ENCODE measurements at regions not wholly inside any gene's neighbourhood (a gene's known extent, or its start where the extent isn't known, plus 50 kb on each side); places are given as distances from the start of the nearest gene placed in this dataset.

- Histone ChIP-seq H3K4me1 (ENCODE audit: control extremely low read depth in 1 of 4, control insufficient read depth in 4 of 4, insufficient read depth in 4 of 4, low read length in 3 of 4) (no peaks in the 10 kb centered on the region), H3K9me3 (ENCODE audit: control extremely low read depth in 1 of 5, control insufficient read depth in 4 of 5, insufficient read depth in 2 of 5, low read depth in 1 of 5, low read length in 4 of 5) (no peaks in the 10 kb centered on the region), H3K27ac (ENCODE audit: insufficient read depth in 1 of 2, low read depth in 1 of 2, low read length in 2 of 2, poor library complexity in 1 of 2, severe bottlenecking in 2 of 2) (no peak overlapping the region), H3K36me3 (ENCODE audit: control insufficient read depth in 4 of 4, insufficient read depth in 4 of 4, low read length in 3 of 4) (no peaks in the 10 kb centered on the region), H3K27me3 (replicated peaks in 2 of 5; ENCODE audit: control insufficient read depth in 4 of 5, insufficient read depth in 5 of 5, low read length in 4 of 5) (no peaks in the 10 kb centered on the region), H3K4me3 (ENCODE audit: control insufficient read depth in 1 of 7, extremely low read depth in 1 of 7, insufficient read depth in 4 of 7, low read depth in 2 of 7, low read length in 6 of 7) (no peak overlapping the region)
- ChIA-PET CTCF (interaction anchor here (1.1 kb wide), 1 partner anchor 11 kb away, joined by 3 read pairs; no protein-coding TSS in a partner anchor), POLR2A (no interaction called here)
- 100% methylated on average over 2 of the region's 2 CpGs for WGBS (ENCODE audit: insufficient coverage)
- no peak for DNase-seq
These were observed 70.0 kb upstream of the CCDC54 start for GRCh38 chr3:107307205-107307604.

- ChIA-PET CTCF (interaction anchor here (0.8 to 0.9 kb wide), 2 partner anchors 24 to 179 kb away, joined by 3 read pairs; no protein-coding TSS in a partner anchor), POLR2A (no interaction called here)
- Histone ChIP-seq H3K27me3 (replicated peaks in 2 of 5; ENCODE audit: control insufficient read depth in 4 of 5, insufficient read depth in 5 of 5, low read length in 4 of 5) (no peaks in the 10 kb centered on the region), H3K36me3 (ENCODE audit: control insufficient read depth in 4 of 4, insufficient read depth in 4 of 4, low read length in 3 of 4) (no peaks in the 10 kb centered on the region), H3K4me1 (ENCODE audit: control extremely low read depth in 1 of 4, control insufficient read depth in 4 of 4, insufficient read depth in 4 of 4, low read length in 3 of 4) (no peaks in the 10 kb centered on the region), H3K27ac (ENCODE audit: insufficient read depth in 1 of 2, low read depth in 1 of 2, low read length in 2 of 2, poor library complexity in 1 of 2, severe bottlenecking in 2 of 2) (no peak overlapping the region), H3K4me3 (ENCODE audit: control insufficient read depth in 1 of 7, extremely low read depth in 1 of 7, insufficient read depth in 4 of 7, low read depth in 2 of 7, low read length in 6 of 7) (no peak overlapping the region), H3K9me3 (ENCODE audit: control extremely low read depth in 1 of 5, control insufficient read depth in 4 of 5, insufficient read depth in 2 of 5, low read depth in 1 of 5, low read length in 4 of 5) (no peaks in the 10 kb centered on the region)
- WGBS (ENCODE audit: insufficient coverage), result 100% methylated on average over 2 of the region's 2 CpGs
- DNase-seq, result no peak
These were observed 68.5 kb upstream of the CCDC54 start for GRCh38 chr3:107308716-107309115.

GRCh38 chr3:107309312-107309711 lies 67.9 kb upstream of the CCDC54 start:
- Histone ChIP-seq H3K36me3 (ENCODE audit: control insufficient read depth in 4 of 4, insufficient read depth in 4 of 4, low read length in 3 of 4) (no peaks in the 10 kb centered on the region), H3K27me3 (replicated peaks in 2 of 5; ENCODE audit: control insufficient read depth in 4 of 5, insufficient read depth in 5 of 5, low read length in 4 of 5) (no peaks in the 10 kb centered on the region), H3K27ac (ENCODE audit: insufficient read depth in 1 of 2, low read depth in 1 of 2, low read length in 2 of 2, poor library complexity in 1 of 2, severe bottlenecking in 2 of 2) (no peak overlapping the region), H3K4me1 (ENCODE audit: control extremely low read depth in 1 of 4, control insufficient read depth in 4 of 4, insufficient read depth in 4 of 4, low read length in 3 of 4) (no peaks in the 10 kb centered on the region), H3K9me3 (ENCODE audit: control extremely low read depth in 1 of 5, control insufficient read depth in 4 of 5, insufficient read depth in 2 of 5, low read depth in 1 of 5, low read length in 4 of 5) (no peaks in the 10 kb centered on the region), H3K4me3 (ENCODE audit: control insufficient read depth in 1 of 7, extremely low read depth in 1 of 7, insufficient read depth in 4 of 7, low read depth in 2 of 7, low read length in 6 of 7) (no peak overlapping the region)
- CTCF ChIA-PET, result interaction anchor here (0.8 kb wide), 1 partner anchor 179 kb away, joined by 3 read pairs; no protein-coding TSS in a partner anchor
- 100% methylated on average over 1 of the region's 1 CpG for WGBS (ENCODE audit: insufficient coverage)
- DNase-seq, result no peak
- POLR2A ChIA-PET, result no interaction called here

GRCh38 chr3:107313711-107314110 lies 63.5 kb upstream of the CCDC54 start:
- no CpG with 5 or more reads among the region's 3 CpGs for WGBS (ENCODE audit: insufficient coverage)
- Histone ChIP-seq H3K4me1 (ENCODE audit: control extremely low read depth in 1 of 4, control insufficient read depth in 4 of 4, insufficient read depth in 4 of 4, low read length in 3 of 4) (peaks cover 0 to 4% (median 0%) of the 10 kb centered on the region in 4 experiments), H3K9me3 (ENCODE audit: control extremely low read depth in 1 of 5, control insufficient read depth in 4 of 5, insufficient read depth in 2 of 5, low read depth in 1 of 5, low read length in 4 of 5) (no peaks in the 10 kb centered on the region), H3K4me3 (ENCODE audit: control insufficient read depth in 1 of 7, extremely low read depth in 1 of 7, insufficient read depth in 4 of 7, low read depth in 2 of 7, low read length in 6 of 7) (no peak overlapping the region), H3K36me3 (ENCODE audit: control insufficient read depth in 4 of 4, insufficient read depth in 4 of 4, low read length in 3 of 4) (no peaks in the 10 kb centered on the region), H3K27ac (ENCODE audit: insufficient read depth in 1 of 2, low read depth in 1 of 2, low read length in 2 of 2, poor library complexity in 1 of 2, severe bottlenecking in 2 of 2) (no peak overlapping the region), H3K27me3 (replicated peaks in 2 of 5; ENCODE audit: control insufficient read depth in 4 of 5, insufficient read depth in 5 of 5, low read length in 4 of 5) (no peaks in the 10 kb centered on the region)
- peak; percentile 15 to 62 (median 57) for DNase-seq
- CTCF ChIA-PET, result no interaction called here
- POLR2A ChIA-PET, result no interaction called here

GRCh38 chr3:107315141-107315540 lies 62.1 kb upstream of the CCDC54 start:
- no peaks in the 10 kb centered on the region for H3K9me3 ChIP-seq (ENCODE audit: control extremely low read depth in 1 of 5, control insufficient read depth in 4 of 5, insufficient read depth in 2 of 5, low read depth in 1 of 5, low read length in 4 of 5)
- 100% methylated on average over 2 of the region's 4 CpGs for WGBS (ENCODE audit: insufficient coverage)
- H3K36me3 ChIP-seq (ENCODE audit: control insufficient read depth in 4 of 4, insufficient read depth in 4 of 4, low read length in 3 of 4), result no peaks in the 10 kb centered on the region
- peaks cover 0 to 4% (median 0%) of the 10 kb centered on the region in 4 experiments for H3K4me1 ChIP-seq (ENCODE audit: control extremely low read depth in 1 of 4, control insufficient read depth in 4 of 4, insufficient read depth in 4 of 4, low read length in 3 of 4)
- no peak overlapping the region for H3K4me3 ChIP-seq (ENCODE audit: control insufficient read depth in 1 of 7, extremely low read depth in 1 of 7, insufficient read depth in 4 of 7, low read depth in 2 of 7, low read length in 6 of 7)
- ChIA-PET POLR2A (no interaction called here), CTCF (no interaction called here)
- H3K27ac ChIP-seq (ENCODE audit: insufficient read depth in 1 of 2, low read depth in 1 of 2, low read length in 2 of 2, poor library complexity in 1 of 2, severe bottlenecking in 2 of 2), result no peak overlapping the region
- no peak for DNase-seq
- H3K27me3 ChIP-seq (replicated peaks in 2 of 5; ENCODE audit: control insufficient read depth in 4 of 5, insufficient read depth in 5 of 5, low read length in 4 of 5), result no peaks in the 10 kb centered on the region

- Histone ChIP-seq H3K27ac (ENCODE audit: insufficient read depth in 1 of 2, low read depth in 1 of 2, low read length in 2 of 2, poor library complexity in 1 of 2, severe bottlenecking in 2 of 2) (no peak overlapping the region), H3K4me3 (ENCODE audit: control insufficient read depth in 1 of 7, extremely low read depth in 1 of 7, insufficient read depth in 4 of 7, low read depth in 2 of 7, low read length in 6 of 7) (no peak overlapping the region), H3K36me3 (ENCODE audit: control insufficient read depth in 4 of 4, insufficient read depth in 4 of 4, low read length in 3 of 4) (no peaks in the 10 kb centered on the region), H3K27me3 (replicated peaks in 2 of 5; ENCODE audit: control insufficient read depth in 4 of 5, insufficient read depth in 5 of 5, low read length in 4 of 5) (no peaks in the 10 kb centered on the region), H3K9me3 (ENCODE audit: control extremely low read depth in 1 of 5, control insufficient read depth in 4 of 5, insufficient read depth in 2 of 5, low read depth in 1 of 5, low read length in 4 of 5) (no peaks in the 10 kb centered on the region), H3K4me1 (ENCODE audit: control extremely low read depth in 1 of 4, control insufficient read depth in 4 of 4, insufficient read depth in 4 of 4, low read length in 3 of 4) (no peaks in the 10 kb centered on the region)
- CTCF ChIA-PET, result no interaction called here
- WGBS (ENCODE audit: insufficient coverage), result 100% methylated on average over 2 of the region's 2 CpGs
- DNase-seq, result no peak
- POLR2A ChIA-PET, result no interaction called here
These were observed 53.5 kb upstream of the CCDC54 start for GRCh38 chr3:107323723-107324122.

- no peaks in the 10 kb centered on the region for H3K9me3 ChIP-seq (ENCODE audit: control extremely low read depth in 1 of 5, control insufficient read depth in 4 of 5, insufficient read depth in 2 of 5, low read depth in 1 of 5, low read length in 4 of 5)
- H3K27ac ChIP-seq (ENCODE audit: insufficient read depth in 1 of 2, low read depth in 1 of 2, low read length in 2 of 2, poor library complexity in 1 of 2, severe bottlenecking in 2 of 2), result no peak overlapping the region
- H3K27me3 ChIP-seq (replicated peaks in 2 of 5; ENCODE audit: control insufficient read depth in 4 of 5, insufficient read depth in 5 of 5, low read length in 4 of 5), result no peaks in the 10 kb centered on the region
- ChIA-PET POLR2A (no interaction called here), CTCF (no interaction called here)
- no peaks in the 10 kb centered on the region for H3K36me3 ChIP-seq (ENCODE audit: control insufficient read depth in 4 of 4, insufficient read depth in 4 of 4, low read length in 3 of 4)
- H3K4me3 ChIP-seq (ENCODE audit: control insufficient read depth in 1 of 7, extremely low read depth in 1 of 7, insufficient read depth in 4 of 7, low read depth in 2 of 7, low read length in 6 of 7), result no peak overlapping the region
- no peaks in the 10 kb centered on the region for H3K4me1 ChIP-seq (ENCODE audit: control extremely low read depth in 1 of 4, control insufficient read depth in 4 of 4, insufficient read depth in 4 of 4, low read length in 3 of 4)
- WGBS (ENCODE audit: insufficient coverage), result 92% methylated on average over 7 of the region's 7 CpGs
- DNase-seq, result no peak
These were observed 51.8 kb upstream of the CCDC54 start for GRCh38 chr3:107325446-107325845.

Measured in common myeloid progenitor, CD34-positive (primary cell).